Panc1 (cell line): ENCODE measurements at regions not wholly inside any gene's neighbourhood (a gene's known extent, or its start where the extent isn't known, plus 50 kb on each side); places are given as distances from the start of the nearest gene placed in this dataset.

ENCODE experiments used
- ATAC-seq: fragments of 200-7000 bp; cut with Tn5 transposase; 2 replicates; pipeline ENCODE4 v1.9.1; 2020; ENCODE audit warnings: mild to moderate bottlenecking, moderate library complexity
- BruUV-seq: library from RNA; stranded (reverse); fragments of 400-500 nt; replicated peaks from 2 replicates; lab custom pipeline; 2021; lab: Mats Ljungman, UMichigan
- CTCF ChIA-PET: fragments of 300-600 bp; sonication (Branson Sonifier 250); formaldehyde crosslinking; loops from one replicate; lab custom pipeline; 2022; ENCODE audit warnings: antibody characterized with exemption; lab: Charles Lee
- POLR2A ChIA-PET: fragments of 300-600 bp; sonication (Branson Sonifier 250); formaldehyde crosslinking; loops from one replicate; lab custom pipeline; 2022; ENCODE audit warnings: antibody characterized with exemption; lab: Charles Lee
- DNase-seq: peaks from one replicate; pipeline ENCODE4 v3.0.0-alpha.2; 2010; ENCODE audit warnings: low read depth, low spot score
- H3K27ac ChIP-seq: 2 replicates; pipeline ENCODE4 v1.5.1; 2011; ENCODE audit warnings: mild to moderate bottlenecking, low read length, inconsistent platforms
- H3K27me3 ChIP-seq: fragments of 200-500 bp; sonication (Bioruptor generic); 2 replicates; pipeline ENCODE4 v1.6.0; 2014; ENCODE audit warnings: low read length, inconsistent platforms; ENCODE audit not compliant: control insufficient read depth, insufficient read depth
- H3K36me3 ChIP-seq: fragments of 200-500 bp; sonication (Bioruptor generic); 2 replicates; pipeline ENCODE4 v1.5.1; 2014; ENCODE audit warnings: inconsistent platforms, mild to moderate bottlenecking, low read length, moderate library complexity; ENCODE audit not compliant: control insufficient read depth, insufficient read depth
- H3K4me1 ChIP-seq: 2 replicates; pipeline ENCODE4 v1.5.1; 2011; ENCODE audit warnings: inconsistent platforms, mild to moderate bottlenecking, low read length, moderate library complexity; ENCODE audit not compliant: control insufficient read depth, insufficient read depth
- H3K4me3 ChIP-seq, 2 experiments: 2 replicates each; pipeline ENCODE4 v1.5.1; 2011 to 2012; ENCODE audit warnings: low read depth in 2 of 2, low read length in 2 of 2, mild to moderate bottlenecking in 2 of 2, inconsistent platforms in 1 of 2, moderate library complexity in 1 of 2
- H3K9me3 ChIP-seq: fragments of 200-500 bp; sonication (Bioruptor generic); 2 replicates; pipeline ENCODE4 v1.5.1; 2014; ENCODE audit warnings: low read depth, mild to moderate bottlenecking, inconsistent platforms, low read length, moderate library complexity; ENCODE audit not compliant: control insufficient read depth, insufficient read depth
- CTCF ChIP-seq: fragments of 450-650 bp; IDR thresholded peaks from 2 replicates; pipeline ENCODE4 v1.5.1; 2017; ENCODE audit warnings: mild to moderate bottlenecking
- POLR2AphosphoS5 ChIP-seq: IDR thresholded peaks from 2 replicates; pipeline ENCODE4 v1.6.1; 2012; ENCODE audit warnings: mild to moderate bottlenecking, low read depth, low read length, moderate library complexity
- REST ChIP-seq, 2 experiments: IDR thresholded peaks; 2 replicates each; pipeline ENCODE4 v1.6.1; 2011 to 2012; ENCODE audit warnings: low read depth in 2 of 2, control low read depth in 1 of 2, low read length in 1 of 2, mild to moderate bottlenecking in 1 of 2, moderate library complexity in 1 of 2; ENCODE audit not compliant: insufficient read depth in 1 of 2
- SIN3A ChIP-seq: IDR thresholded peaks from 2 replicates; pipeline ENCODE4 v1.6.1; 2012; ENCODE audit warnings: low read depth, mild to moderate bottlenecking, low read length, moderate library complexity, borderline replicate concordance; ENCODE audit not compliant: insufficient read depth
- TCF7L2 ChIP-seq: IDR thresholded peaks from 2 replicates; pipeline ENCODE4 v1.6.1; 2011; ENCODE audit warnings: mild to moderate bottlenecking, low read depth, low read length, inconsistent platforms
- in situ Hi-C: cut with HindIII; loops from 2 replicates; pipeline ENCODE4 v1.10.0; 2016; ENCODE audit warnings: low sequenced_read_pairs, low pct_unique_long_range_greater_than_20kb
- intact Hi-C: fragments of 100-400 bp; cut with micrococcal nuclease; formaldehyde crosslinking; loops from one replicate; pipeline ENCODE4 v1.10.0; 2022; ENCODE audit not compliant: unreplicated experiment

- H3K4me3 ChIP-seq: no peak overlapping the region
- in situ Hi-C loops (no loop called here), intact Hi-C loops (no loop called here)
- TF ChIP-seq POLR2AphosphoS5 (no peak), SIN3A (no peak), CTCF (no peak), REST (IDR thresholded peaks at IDR 0.05; ENCODE audit: insufficient read depth in 1 of 2, low read depth in 2 of 2, low read length in 1 of 2) (no peak), TCF7L2 (no peak)
- no peaks in the 10 kb centered on the region for H3K27me3 ChIP-seq
- H3K36me3 ChIP-seq: no peaks in the 10 kb centered on the region
- no peak for DNase-seq
- no peak overlapping the region for H3K27ac ChIP-seq
- H3K9me3 ChIP-seq: no peaks in the 10 kb centered on the region; the same call in 1 of the 2 replicates
- ChIA-PET CTCF (no interaction called here), POLR2A (no interaction called here)
- no peaks in the 10 kb centered on the region for H3K4me1 ChIP-seq
- BruUV-seq: no TSS peak
- ATAC-seq: no peak
Measured at GRCh38 chr3:164096352-164096751, 981.9 kb downstream of the SI start.

GRCh38 chr3:164095949-164096348 is 982.3 kb downstream of the SI start:
- ChIA-PET CTCF (no interaction called here), POLR2A (no interaction called here)
- no peaks in the 10 kb centered on the region for H3K36me3 ChIP-seq
- ATAC-seq (no peak), DNase-seq (no peak)
- no peaks in the 10 kb centered on the region for H3K27me3 ChIP-seq
- in situ Hi-C loops: no loop called here
- BruUV-seq: no TSS peak
- no peaks in the 10 kb centered on the region for H3K4me1 ChIP-seq
- no peak overlapping the region for H3K4me3 ChIP-seq
- H3K9me3 ChIP-seq: no peaks in the 10 kb centered on the region; the same call in 1 of the 2 replicates
- no peak for TF ChIP-seq SIN3A
- no peak for TF ChIP-seq REST (IDR thresholded peaks at IDR 0.05; ENCODE audit: insufficient read depth in 1 of 2, low read depth in 2 of 2, low read length in 1 of 2)
- no peak for TF ChIP-seq TCF7L2
- no peak for TF ChIP-seq POLR2AphosphoS5
- no peak for TF ChIP-seq CTCF
- no peak overlapping the region for H3K27ac ChIP-seq
- intact Hi-C loops: no loop called here
